SJCRH30 (cell line): ENCODE measurements at regions not wholly inside any gene's neighbourhood (a gene's known extent, or its start where the extent isn't known, plus 50 kb on each side); places are given as distances from the start of the nearest gene placed in this dataset.

Experiments
- DNase-seq, 2 experiments: peaks; one replicate each; pipeline ENCODE4 v3.0.0-alpha.2; 2015 to 2020
- H3K27ac ChIP-seq: fragments of 250-450 bp; sonication (Bioruptor Pico); 2 replicates; pipeline ENCODE4 v1.5.1; 2020; ENCODE audit warnings: mild to moderate bottlenecking, moderate library complexity
- H3K27me3 ChIP-seq: fragments of 250-450 bp; sonication (Bioruptor Pico); 2 replicates; pipeline ENCODE4 v1.5.1; 2020; ENCODE audit warnings: mild to moderate bottlenecking, moderate library complexity
- H3K36me3 ChIP-seq: fragments of 250-450 bp; sonication (Bioruptor Pico); 2 replicates; pipeline ENCODE4 v1.5.1; 2020; ENCODE audit warnings: mild to moderate bottlenecking, moderate library complexity
- H3K4me1 ChIP-seq: fragments of 250-450 bp; sonication (Bioruptor Pico); 2 replicates; pipeline ENCODE4 v1.5.1; 2020; ENCODE audit warnings: mild to moderate bottlenecking, moderate library complexity
- H3K4me3 ChIP-seq: fragments of 250-450 bp; sonication (Bioruptor Pico); 2 replicates; pipeline ENCODE4 v1.5.1; 2020; ENCODE audit warnings: mild to moderate bottlenecking, moderate library complexity
- H3K9me3 ChIP-seq: fragments of 250-450 bp; sonication (Bioruptor Pico); replicated peaks from 2 replicates; pipeline ENCODE4 v1.5.1; 2020; ENCODE audit warnings: mild to moderate bottlenecking, moderate library complexity

- no peaks in the 10 kb centered on the region for H3K27me3 ChIP-seq
- H3K4me1 ChIP-seq = peaks cover 3% of the 10 kb centered on the region; the same call in 1 of the 2 replicates
- no peak overlapping the region for H3K4me3 ChIP-seq
- H3K27ac ChIP-seq = no peak overlapping the region
- no peaks in the 10 kb centered on the region for H3K9me3 ChIP-seq
- no peak for DNase-seq
- H3K36me3 ChIP-seq = no peaks in the 10 kb centered on the region
Measured at GRCh38 chr12:14243941-14244340, 121.5 kb upstream of the ATF7IP start.

GRCh38 chr12:14244876-14245669 lies 120.4 kb upstream of the ATF7IP start:
- Histone ChIP-seq H3K4me3 (no peak overlapping the region), H3K9me3 (no peaks in the 10 kb centered on the region), H3K36me3 (no peaks in the 10 kb centered on the region), H3K27ac (no peak overlapping the region), H3K27me3 (no peaks in the 10 kb centered on the region), H3K4me1 (peaks cover 9% of the 10 kb centered on the region)
- DNase-seq = no peak

GRCh38 chr12:14247166-14247565 lies 118.3 kb upstream of the ATF7IP start:
- Histone ChIP-seq H3K27me3 (no peaks in the 10 kb centered on the region), H3K4me1 (peaks cover 6% of the 10 kb centered on the region), H3K9me3 (no peaks in the 10 kb centered on the region), H3K27ac (no peak overlapping the region), H3K36me3 (no peaks in the 10 kb centered on the region), H3K4me3 (no peak overlapping the region)
- DNase-seq = no peak

- Histone ChIP-seq H3K4me3 (no peak overlapping the region), H3K4me1 (peaks cover 6% of the 10 kb centered on the region), H3K27me3 (no peaks in the 10 kb centered on the region), H3K9me3 (no peaks in the 10 kb centered on the region), H3K36me3 (no peaks in the 10 kb centered on the region), H3K27ac (peak overlapping the region; percentile 15; the same call in 1 of the 2 replicates)
- peak in 1 of 2 experiments; percentile 65 for DNase-seq
Measured at GRCh38 chr12:14249368-14249767, 116.1 kb upstream of the ATF7IP start.

GRCh38 chr12:14252697-14253096 lies 112.8 kb upstream of the ATF7IP start:
- H3K4me1 ChIP-seq = peaks cover 18% of the 10 kb centered on the region
- H3K9me3 ChIP-seq = no peaks in the 10 kb centered on the region
- no peaks in the 10 kb centered on the region for H3K27me3 ChIP-seq
- DNase-seq = no peak
- no peak overlapping the region for H3K4me3 ChIP-seq
- H3K27ac ChIP-seq = no peak overlapping the region
- H3K36me3 ChIP-seq = no peaks in the 10 kb centered on the region

GRCh38 chr12:14253496-14253895 lies 112.0 kb upstream of the ATF7IP start:
- Histone ChIP-seq H3K27me3 (no peaks in the 10 kb centered on the region), H3K9me3 (no peaks in the 10 kb centered on the region), H3K27ac (no peak overlapping the region), H3K4me1 (peaks cover 24% of the 10 kb centered on the region), H3K4me3 (no peak overlapping the region), H3K36me3 (no peaks in the 10 kb centered on the region)
- no peak for DNase-seq

- H3K36me3 ChIP-seq = no peaks in the 10 kb centered on the region
- no peak overlapping the region for H3K27ac ChIP-seq
- H3K9me3 ChIP-seq = peaks cover 4% of the 10 kb centered on the region
- H3K4me3 ChIP-seq = no peak overlapping the region
- DNase-seq = no peak
- no peaks in the 10 kb centered on the region for H3K27me3 ChIP-seq
- peaks cover 27% of the 10 kb centered on the region for H3K4me1 ChIP-seq
Measured at GRCh38 chr12:14254781-14255180, 110.7 kb upstream of the ATF7IP start.

- Histone ChIP-seq H3K27me3 (no peaks in the 10 kb centered on the region), H3K4me3 (peak overlapping the region; percentile 19), H3K27ac (peak overlapping the region; percentile 97), H3K36me3 (no peaks in the 10 kb centered on the region), H3K9me3 (peaks cover 4% of the 10 kb centered on the region), H3K4me1 (peaks cover 37% of the 10 kb centered on the region)
- no peak for DNase-seq
Measured at GRCh38 chr12:14256121-14256520, 109.4 kb upstream of the ATF7IP start.

GRCh38 chr12:14256555-14257169 lies 108.8 kb upstream of the ATF7IP start:
- Histone ChIP-seq H3K4me3 (peak overlapping the region; percentile 19), H3K27ac (peak overlapping the region; percentile 97), H3K4me1 (peaks cover 41% of the 10 kb centered on the region), H3K27me3 (no peaks in the 10 kb centered on the region), H3K36me3 (no peaks in the 10 kb centered on the region), H3K9me3 (peaks cover 4% of the 10 kb centered on the region)
- peak; percentile 85 to 92 for DNase-seq

- H3K27me3 ChIP-seq = no peaks in the 10 kb centered on the region
- H3K9me3 ChIP-seq = peaks cover 4% of the 10 kb centered on the region
- peaks cover 43% of the 10 kb centered on the region for H3K4me1 ChIP-seq
- H3K27ac ChIP-seq = peak overlapping the region; percentile 97
- no peak for DNase-seq
- no peaks in the 10 kb centered on the region for H3K36me3 ChIP-seq
- H3K4me3 ChIP-seq = peak overlapping the region; percentile 19
Measured at GRCh38 chr12:14257303-14257733, 108.2 kb upstream of the ATF7IP start.

- no peaks in the 10 kb centered on the region for H3K27me3 ChIP-seq
- peaks cover 43% of the 10 kb centered on the region for H3K4me1 ChIP-seq
- H3K36me3 ChIP-seq = no peaks in the 10 kb centered on the region
- DNase-seq = peak; percentile 97 to 99
- H3K27ac ChIP-seq = peak overlapping the region; percentile 97
- peak overlapping the region; percentile 14 for H3K4me3 ChIP-seq
- H3K9me3 ChIP-seq = peaks cover 4% of the 10 kb centered on the region
Measured at GRCh38 chr12:14257734-14258574, 107.5 kb upstream of the ATF7IP start.

GRCh38 chr12:14258575-14258940 lies 106.9 kb upstream of the ATF7IP start:
- H3K36me3 ChIP-seq = no peaks in the 10 kb centered on the region
- H3K27ac ChIP-seq = peak overlapping the region; percentile 97
- no peaks in the 10 kb centered on the region for H3K27me3 ChIP-seq
- peak overlapping the region; percentile 14 for H3K4me3 ChIP-seq
- H3K4me1 ChIP-seq = peaks cover 43% of the 10 kb centered on the region
- H3K9me3 ChIP-seq = peaks cover 4% of the 10 kb centered on the region
- DNase-seq = peak in 1 of 2 experiments; percentile 34

- Histone ChIP-seq H3K9me3 (peaks cover 12% of the 10 kb centered on the region), H3K4me1 (peaks cover 43% of the 10 kb centered on the region), H3K27ac (peak overlapping the region; percentile 99), H3K27me3 (no peaks in the 10 kb centered on the region), H3K36me3 (no peaks in the 10 kb centered on the region), H3K4me3 (no peak overlapping the region)
- no peak for DNase-seq
Measured at GRCh38 chr12:14259481-14260010, 105.9 kb upstream of the ATF7IP start.

GRCh38 chr12:14260011-14260993 lies 105.2 kb upstream of the ATF7IP start:
- peaks cover 43% of the 10 kb centered on the region for H3K4me1 ChIP-seq
- peak overlapping the region; percentile 99 for H3K27ac ChIP-seq
- H3K36me3 ChIP-seq = no peaks in the 10 kb centered on the region
- peaks cover 16% of the 10 kb centered on the region for H3K9me3 ChIP-seq
- H3K4me3 ChIP-seq = peak overlapping the region; percentile 28
- H3K27me3 ChIP-seq = no peaks in the 10 kb centered on the region
- DNase-seq = peak; percentile 97 to 98
